NCI-H82 (cell line): ENCODE measurements at regions not wholly inside any gene's neighbourhood (a gene's known extent, or its start where the extent isn't known, plus 50 kb on each side); places are given as distances from the start of the nearest gene placed in this dataset.
A peak's percentile ranks its signal among the peaks of the same experiment; 100 is the strongest.
"Not testable (repeated sequence)": the region's sequence is repeated elsewhere in the genome, so short reads cannot be mapped to it uniquely, and the experiment has no call there.

Source experiments
- DNase-seq: peaks from one replicate; lab custom pipeline; 2025; lab: John Stamatoyannopoulos, UW

- no peak for DNase-seq
Observed at GRCh38 chr3:117003501-117003900, 293.9 kb downstream of the TUSC7 start.

- DNase-seq: no peak
Observed at GRCh38 chr3:117005274-117005673, 295.7 kb downstream of the TUSC7 start.

- no peak for DNase-seq
Observed at GRCh38 chr3:117005911-117006522, 296.4 kb downstream of the TUSC7 start.

- no peak for DNase-seq
Observed at GRCh38 chr3:117010318-117010717, 300.7 kb downstream of the TUSC7 start.

- no peak for DNase-seq
Observed at GRCh38 chr3:117011687-117012250, 302.2 kb downstream of the TUSC7 start.

- DNase-seq: peak; percentile 53
Observed at GRCh38 chr3:117016378-117016777, 306.8 kb downstream of the TUSC7 start.

GRCh38 chr3:117017135-117017894 is 307.7 kb downstream of the TUSC7 start:
- peak; percentile 35 for DNase-seq

- DNase-seq: no peak
Observed at GRCh38 chr3:117018655-117019054, 309.1 kb downstream of the TUSC7 start.

GRCh38 chr3:117019082-117019713 is 309.6 kb downstream of the TUSC7 start:
- DNase-seq: peak; percentile 90

GRCh38 chr3:117026401-117026800 is 316.8 kb downstream of the TUSC7 start:
- no peak for DNase-seq

- DNase-seq: peak; percentile 17
Observed at GRCh38 chr3:117035745-117036144, 326.2 kb downstream of the TUSC7 start.

GRCh38 chr3:117036259-117036799 is 326.8 kb downstream of the TUSC7 start:
- no peak for DNase-seq

GRCh38 chr3:117045143-117045542 is 335.6 kb downstream of the TUSC7 start:
- DNase-seq: peak; percentile 21

GRCh38 chr3:117047951-117048705 is 338.5 kb downstream of the TUSC7 start:
- no peak for DNase-seq

- no peak for DNase-seq
Observed at GRCh38 chr3:117052395-117052794, 342.8 kb downstream of the TUSC7 start.

- no peak for DNase-seq
Observed at GRCh38 chr3:117054556-117054955, 345.0 kb downstream of the TUSC7 start.

- not testable (repeated sequence) for DNase-seq
Observed at GRCh38 chr3:117056946-117057345, 347.4 kb downstream of the TUSC7 start.

- peak; percentile 78 for DNase-seq
Observed at GRCh38 chr3:117059067-117059955, 349.7 kb downstream of the TUSC7 start.

- peak; percentile 12 for DNase-seq
Observed at GRCh38 chr3:117059956-117060270, 350.3 kb downstream of the TUSC7 start.

GRCh38 chr3:117063930-117064329 is 354.4 kb downstream of the TUSC7 start:
- no peak for DNase-seq

- DNase-seq: no peak
Observed at GRCh38 chr3:117068301-117068700, 358.7 kb downstream of the TUSC7 start.
